WTC11 (cell line): ENCODE measurements at regions not wholly inside any gene's neighbourhood (a gene's known extent, or its start where the extent isn't known, plus 50 kb on each side); places are given as distances from the start of the nearest gene placed in this dataset.

Experiments used
- ATAC-seq: fragments of 200-7000 bp; cut with Tn5 transposase; 2 replicates; pipeline ENCODE4 v1.10.0; 2021; ENCODE audit warnings: mild to moderate bottlenecking, moderate library complexity
- CTCF ChIA-PET: fragments of 300-600 bp; sonication (Branson Sonifier 250); formaldehyde crosslinking; loops from one replicate; lab custom pipeline; 2021; ENCODE audit warnings: antibody characterized with exemption; lab: Charles Lee
- POLR2A ChIA-PET: fragments of 350-600 bp; sonication (Branson Sonifier 250); formaldehyde crosslinking; loops from one replicate; lab custom pipeline; 2021; ENCODE audit warnings: antibody characterized with exemption; lab: Charles Lee
- DNase-seq: peaks from one replicate; pipeline ENCODE4 v3.0.0; 2021; ENCODE audit warnings: low spot score
- H3K27ac Mint-ChIP-seq: 2 replicates; pipeline ENCODE4 v1.8.0; 2021; ENCODE audit warnings: mixed read lengths
- H3K27me3 Mint-ChIP-seq: 2 replicates; pipeline ENCODE4 v1.8.0; 2021; ENCODE audit warnings: low read depth, mild to moderate bottlenecking, moderate library complexity, mixed read lengths
- H3K36me3 Mint-ChIP-seq: 2 replicates; pipeline ENCODE4 v1.8.0; 2021; ENCODE audit warnings: mixed read lengths
- H3K4me1 Mint-ChIP-seq: 2 replicates; pipeline ENCODE4 v1.8.0; 2022; ENCODE audit warnings: mixed read lengths
- H3K4me3 Mint-ChIP-seq: 2 replicates; pipeline ENCODE4 v1.8.0; 2021; ENCODE audit warnings: mild to moderate bottlenecking, moderate library complexity, mixed read lengths
- H3K9me3 Mint-ChIP-seq: 2 replicates; pipeline ENCODE4 v1.8.0; 2021; ENCODE audit warnings: mixed read lengths
- CBFB ChIP-seq: sonication (generic); formaldehyde crosslinking; IDR thresholded peaks from 2 replicates; pipeline ENCODE4 v1.8.1; 2022; ENCODE audit warnings: mild to moderate bottlenecking, low read depth, missing genetic modification reagents
- CREM ChIP-seq: sonication (generic); formaldehyde crosslinking; IDR thresholded peaks from 2 replicates; pipeline ENCODE4 v1.8.1; 2022; ENCODE audit warnings: mild to moderate bottlenecking, missing genetic modification reagents, moderate library complexity
- CTCF ChIP-seq: fragments of 200-600 bp; IDR thresholded peaks from 2 replicates; pipeline ENCODE4 v1.8.0; 2022; ENCODE audit warnings: antibody characterized with exemption
- EMX1 ChIP-seq: fragments of 250-450 bp; sonication (Bioruptor Pico); IDR thresholded peaks from 2 replicates; pipeline ENCODE4 v1.8.0; 2021; ENCODE audit warnings: mild to moderate bottlenecking
- HMGXB4 ChIP-seq: sonication (generic); formaldehyde crosslinking; IDR thresholded peaks from 2 replicates; pipeline ENCODE4 v1.8.1; 2023; ENCODE audit warnings: mild to moderate bottlenecking, moderate library complexity, missing genetic modification reagents
- KAT7 ChIP-seq: sonication (generic); formaldehyde crosslinking; IDR thresholded peaks from 2 replicates; pipeline ENCODE4 v1.8.1; 2023; ENCODE audit warnings: missing genetic modification reagents, mild to moderate bottlenecking, borderline replicate concordance
- NFE2L1 ChIP-seq: sonication (generic); formaldehyde crosslinking; IDR thresholded peaks from 2 replicates; pipeline ENCODE4 v1.8.1; 2023; ENCODE audit warnings: missing genetic modification reagents
- NR3C1 ChIP-seq: sonication (generic); formaldehyde crosslinking; conservative IDR thresholded peaks from 2 replicates; pipeline ENCODE4 v1.8.1; 2023; ENCODE audit warnings: low read depth, mild to moderate bottlenecking, missing genetic modification reagents
- RORB ChIP-seq: fragments of 250-450 bp; sonication (Bioruptor Pico); IDR thresholded peaks from 2 replicates; pipeline ENCODE4 v1.9.0; 2021; ENCODE audit warnings: mild to moderate bottlenecking
- SP1 ChIP-seq: sonication (generic); formaldehyde crosslinking; conservative IDR thresholded peaks from 2 replicates; pipeline ENCODE4 v1.8.1; 2022; ENCODE audit warnings: missing genetic modification reagents
- USF2 ChIP-seq: sonication (generic); formaldehyde crosslinking; IDR thresholded peaks from 2 replicates; pipeline ENCODE4 v1.8.1; 2023; ENCODE audit warnings: mild to moderate bottlenecking, missing genetic modification reagents, moderate library complexity
- ZMAT4 ChIP-seq: fragments of 250-450 bp; sonication (Bioruptor Pico); IDR thresholded peaks from 2 replicates; pipeline ENCODE4 v1.9.0; 2021; ENCODE audit warnings: mild to moderate bottlenecking
- ZNF232 ChIP-seq: sonication (generic); formaldehyde crosslinking; IDR thresholded peaks from 2 replicates; pipeline ENCODE4 v1.8.0; 2022; ENCODE audit warnings: mild to moderate bottlenecking, missing genetic modification reagents
- ZNF263 ChIP-seq: sonication (generic); formaldehyde crosslinking; IDR thresholded peaks from 2 replicates; pipeline ENCODE4 v1.8.1; 2022; ENCODE audit warnings: low read depth, mild to moderate bottlenecking, moderate library complexity, missing genetic modification reagents
- ZNF281 ChIP-seq: sonication (generic); formaldehyde crosslinking; IDR thresholded peaks from 2 replicates; pipeline ENCODE4 v1.8.0; 2023; ENCODE audit warnings: mild to moderate bottlenecking, missing genetic modification reagents
- ZNF317 ChIP-seq: sonication (generic); formaldehyde crosslinking; IDR thresholded peaks from 2 replicates; pipeline ENCODE4 v1.8.1; 2023; ENCODE audit warnings: low read depth, mild to moderate bottlenecking, moderate library complexity, missing genetic modification reagents, borderline replicate concordance
- ZNF396 ChIP-seq: fragments of 250-450 bp; sonication (Bioruptor Pico); IDR thresholded peaks from 2 replicates; pipeline ENCODE4 v1.8.0; 2021; ENCODE audit warnings: mild to moderate bottlenecking, moderate library complexity, borderline replicate concordance
- ZNF425 ChIP-seq: fragments of 250-450 bp; sonication (Bioruptor Pico); conservative IDR thresholded peaks from 2 replicates; pipeline ENCODE4 v1.9.0; 2021; ENCODE audit warnings: mild to moderate bottlenecking
- ZNF512 ChIP-seq: sonication (generic); formaldehyde crosslinking; IDR thresholded peaks from 2 replicates; pipeline ENCODE4 v1.8.1; 2022; ENCODE audit warnings: missing genetic modification reagents, borderline replicate concordance
- ZNF671 ChIP-seq: fragments of 250-450 bp; sonication (Bioruptor Pico); IDR thresholded peaks from 2 replicates; pipeline ENCODE4 v1.8.0; 2021; ENCODE audit warnings: mild to moderate bottlenecking

- TF ChIP-seq KAT7 (CRISPR knock-in tag), result no peak
- TF ChIP-seq ZMAT4 (CRISPR knock-in tag), result no peak
- no peak for TF ChIP-seq ZNF425 (CRISPR knock-in tag)
- TF ChIP-seq SP1 (CRISPR knock-in tag), result no peak
- TF ChIP-seq ZNF281 (CRISPR knock-in tag), result no peak
- no peak for TF ChIP-seq RORB (CRISPR knock-in tag)
- TF ChIP-seq ZNF232 (CRISPR knock-in tag), result no peak
- TF ChIP-seq USF2 (CRISPR knock-in tag), result no peak
These were observed 104.2 kb downstream of the ZNF621 start (continued) for GRCh38 chr3:40628984-40629383.

GRCh38 chr3:40631341-40631995, 106.7 kb downstream of the ZNF621 start:
- ChIA-PET CTCF (no interaction called here), POLR2A (no interaction called here)
- no peaks in the 10 kb centered on the region; the same call in 1 of the 2 replicates for H3K27me3 Mint-ChIP-seq
- H3K4me3 Mint-ChIP-seq, result no peak overlapping the region
- H3K27ac Mint-ChIP-seq, result no peak overlapping the region
- H3K9me3 Mint-ChIP-seq, result peaks cover 80% of the 10 kb centered on the region
- peaks cover 29% of the 10 kb centered on the region for H3K36me3 Mint-ChIP-seq
- DNase-seq (no peak), ATAC-seq (no peak)
- peaks cover 11% of the 10 kb centered on the region; the same call in 1 of the 2 replicates for H3K4me1 Mint-ChIP-seq
- TF ChIP-seq ZNF263, result no peak
- no peak for TF ChIP-seq RORB (CRISPR knock-in tag)
- no peak for TF ChIP-seq CBFB (CRISPR knock-in tag)
- no peak for TF ChIP-seq NFE2L1
- TF ChIP-seq HMGXB4, result no peak
- TF ChIP-seq NR3C1 (CRISPR knock-in tag), result no peak
- no peak for TF ChIP-seq ZNF317
- no peak for TF ChIP-seq CREM (CRISPR knock-in tag)

- ATAC-seq (no peak), DNase-seq (no peak)
- Mint-ChIP-seq H3K27me3 (no peaks in the 10 kb centered on the region), H3K4me1 (no peaks in the 10 kb centered on the region), H3K27ac (no peak overlapping the region), H3K9me3 (peaks cover 34% of the 10 kb centered on the region), H3K4me3 (no peak overlapping the region), H3K36me3 (peaks cover 3% of the 10 kb centered on the region; the same call in 1 of the 2 replicates)
- ChIA-PET POLR2A (no interaction called here), CTCF (no interaction called here)
- TF ChIP-seq CTCF, result no peak
- no peak for TF ChIP-seq EMX1 (CRISPR knock-in tag)
- TF ChIP-seq ZNF263, result no peak
- no peak for TF ChIP-seq ZMAT4 (CRISPR knock-in tag)
- TF ChIP-seq ZNF671 (CRISPR knock-in tag), result no peak
- no peak for TF ChIP-seq ZNF512 (CRISPR knock-in tag)
- no peak for TF ChIP-seq ZNF396 (CRISPR knock-in tag)
- no peak for TF ChIP-seq USF2 (CRISPR knock-in tag)
- TF ChIP-seq NFE2L1, result no peak
These were observed 113.1 kb downstream of the ZNF621 start for GRCh38 chr3:40637906-40638305.
